ENCODE measurements at regions not wholly inside any gene's neighbourhood (a gene's known extent, or its start where the extent isn't known, plus 50 kb on each side); places are given as distances from the start of the nearest gene placed in this dataset.

GRCh38 chr17:14882131-14882530 is 383.0 kb downstream of the PMP22 start:
- peaks cover 6 to 10% of the 10 kb centered on the region in 2 donors for H3K9me3 Mint-ChIP-seq
- H3K27ac Mint-ChIP-seq = no peak overlapping the region
- no peak for ATAC-seq
- Histone ChIP-seq H3K4me1 (ENCODE audit: control insufficient read depth, insufficient read depth, low read length) (no peaks in the 10 kb centered on the region), H3K9me3 (ENCODE audit: control insufficient read depth, insufficient read depth, low read length) (peaks cover 11% of the 10 kb centered on the region), H3K27me3 (ENCODE audit: control insufficient read depth, insufficient read depth, low read length) (no peaks in the 10 kb centered on the region), H3K27ac (ENCODE audit: low read length) (no peak overlapping the region), H3K36me3 (ENCODE audit: control insufficient read depth, insufficient read depth, low read length) (no peaks in the 10 kb centered on the region), H3K4me3 (ENCODE audit: low read length) (no peak overlapping the region)
- DNase-seq = no peak
- intact Hi-C loops (cut with micrococcal nuclease) = no loop called here
- H3K4me3 Mint-ChIP-seq = no peak overlapping the region
- H3K27me3 Mint-ChIP-seq (ENCODE audit: low read depth in 2 of 2) = peaks cover 0 to 7% of the 10 kb centered on the region in 2 donors
- H3K36me3 Mint-ChIP-seq = peaks cover 13% of the 10 kb centered on the region
- H3K4me1 Mint-ChIP-seq = no peaks in the 10 kb centered on the region
- no peak for TF ChIP-seq CTCF (IDR thresholded peaks at IDR 0.05)

- Histone ChIP-seq H3K4me3 (ENCODE audit: low read length) (no peak overlapping the region), H3K4me1 (ENCODE audit: control insufficient read depth, insufficient read depth, low read length) (no peaks in the 10 kb centered on the region), H3K36me3 (ENCODE audit: control insufficient read depth, insufficient read depth, low read length) (no peaks in the 10 kb centered on the region), H3K9me3 (ENCODE audit: control insufficient read depth, insufficient read depth, low read length) (no peaks in the 10 kb centered on the region), H3K27me3 (ENCODE audit: control insufficient read depth, insufficient read depth, low read length) (no peaks in the 10 kb centered on the region), H3K27ac (ENCODE audit: low read length) (no peak overlapping the region)
- intact Hi-C loops (cut with micrococcal nuclease) = no loop called here
- 91% methylated on average over 3 of the region's 5 CpGs for WGBS (ENCODE audit: insufficient coverage)
- no peaks in the 10 kb centered on the region for H3K4me1 Mint-ChIP-seq
- no peak overlapping the region for H3K4me3 Mint-ChIP-seq
- DNase-seq = no peak
- no peaks in the 10 kb centered on the region for H3K9me3 Mint-ChIP-seq
- no peak for TF ChIP-seq CTCF (IDR thresholded peaks at IDR 0.05)
- H3K27me3 Mint-ChIP-seq (ENCODE audit: low read depth in 2 of 2) = no peaks in the 10 kb centered on the region
- no peaks in the 10 kb centered on the region for H3K36me3 Mint-ChIP-seq
- no peak for ATAC-seq
- H3K27ac Mint-ChIP-seq = no peak overlapping the region
These were observed 389.3 kb downstream of the PMP22 start for GRCh38 chr17:14875557-14876412.

- DNase-seq = no peak
- no peak for ATAC-seq
- no peaks in the 10 kb centered on the region for H3K36me3 Mint-ChIP-seq
These were observed 391.1 kb downstream of the PMP22 start for GRCh38 chr17:14873996-14874395.

More at GRCh38 chr17:14873996-14874395, 391.1 kb downstream of the PMP22 start:
- Mint-ChIP-seq H3K4me3 (no peak overlapping the region), H3K27ac (no peak overlapping the region), H3K27me3 (ENCODE audit: low read depth in 2 of 2) (peaks cover 4 to 6% of the 10 kb centered on the region in 2 donors), H3K9me3 (no peaks in the 10 kb centered on the region), H3K4me1 (no peaks in the 10 kb centered on the region)
- no peaks in the 10 kb centered on the region for H3K9me3 ChIP-seq (ENCODE audit: control insufficient read depth, insufficient read depth, low read length)
- no peaks in the 10 kb centered on the region for H3K4me1 ChIP-seq (ENCODE audit: control insufficient read depth, insufficient read depth, low read length)
- TF ChIP-seq CTCF (IDR thresholded peaks at IDR 0.05) = no peak
- no peaks in the 10 kb centered on the region for H3K36me3 ChIP-seq (ENCODE audit: control insufficient read depth, insufficient read depth, low read length)
- WGBS (ENCODE audit: insufficient coverage) = 90% methylated on average over 4 of the region's 4 CpGs
- intact Hi-C loops (cut with micrococcal nuclease) = no loop called here
- no peak overlapping the region for H3K4me3 ChIP-seq (ENCODE audit: low read length)
- H3K27me3 ChIP-seq (ENCODE audit: control insufficient read depth, insufficient read depth, low read length) = no peaks in the 10 kb centered on the region
- H3K27ac ChIP-seq (ENCODE audit: low read length) = no peak overlapping the region

Data from natural killer cell (primary cell).